ENCODE measurements at regions not wholly inside any gene's neighbourhood (a gene's known extent, or its start where the extent isn't known, plus 50 kb on each side); places are given as distances from the start of the nearest gene placed in this dataset.

- TF ChIP-seq CHD7 (IDR thresholded peaks at IDR 0.05; ENCODE audit: insufficient replicate concordance, low read length) (no peak), RBBP5 (IDR thresholded peaks at IDR 0.05; ENCODE audit: borderline replicate concordance, low read depth, low read length) (no peak), KDM4A (IDR thresholded peaks at IDR 0.05; ENCODE audit: low read depth, low read length, severe bottlenecking) (no peak), SAP30 (IDR thresholded peaks at IDR 0.05; ENCODE audit: insufficient read depth, insufficient replicate concordance, low read length) (no peak), CBX5 (IDR thresholded peaks at IDR 0.05; ENCODE audit: low read depth, low read length) (no peak), YY1 (IDR thresholded peaks at IDR 0.05; ENCODE audit: low read depth, low read length) (no peak), BACH1 (IDR thresholded peaks at IDR 0.05; ENCODE audit: low read length) (no peak), CHD1 (IDR thresholded peaks at IDR 0.05; ENCODE audit: low read depth, low read length) (no peak), BCL11A (IDR thresholded peaks at IDR 0.05; ENCODE audit: low read depth in 2 of 2, low read length in 2 of 2) (no peak), ASH2L (IDR thresholded peaks at IDR 0.05; ENCODE audit: low read length) (no peak), FOSL1 (IDR thresholded peaks at IDR 0.05; ENCODE audit: insufficient read depth, low read depth, low read length) (no peak), TAF1 (IDR thresholded peaks at IDR 0.05; ENCODE audit: low read depth, low read length) (no peak), RXRA (IDR thresholded peaks at IDR 0.05; ENCODE audit: insufficient read depth, low read depth, low read length) (no peak)
These were observed 322.3 kb downstream of the CHRM3 start (continued) for GRCh38 chr1:239708622-239709021.

Measured in H1 (cell line).